NCI-H446 treated with DMSO at 0.1 percent for 48 hours (cell line): ENCODE measurements at regions not wholly inside any gene's neighbourhood (a gene's known extent, or its start where the extent isn't known, plus 50 kb on each side); places are given as distances from the start of the nearest gene placed in this dataset.
"Not testable (repeated sequence)": the region's sequence is repeated elsewhere in the genome, so short reads cannot be mapped to it uniquely, and the experiment has no call there.

ENCODE experiments used
- DNase-seq: peaks from one replicate; lab custom pipeline; 2025; lab: John Stamatoyannopoulos, UW

- DNase-seq = no peak
Measured at GRCh38 chr18:66440433-66440832, 163.5 kb downstream of the CDH19 start.

- no peak for DNase-seq
Measured at GRCh38 chr18:66439670-66440069, 164.2 kb downstream of the CDH19 start.

GRCh38 chr18:66438711-66439536 lies 165.0 kb downstream of the CDH19 start:
- DNase-seq = no peak

- no peak for DNase-seq
Measured at GRCh38 chr18:66432636-66433035, 171.3 kb downstream of the CDH19 start.

GRCh38 chr18:66428795-66429194 lies 175.1 kb downstream of the CDH19 start:
- no peak for DNase-seq

- no peak for DNase-seq
Measured at GRCh38 chr18:66419400-66419799, 184.5 kb downstream of the CDH19 start.

GRCh38 chr18:66410692-66411091 lies 193.2 kb downstream of the CDH19 start:
- DNase-seq = no peak

GRCh38 chr18:66395671-66396218 lies 208.1 kb downstream of the CDH19 start:
- DNase-seq = no peak

- DNase-seq = no peak
Measured at GRCh38 chr18:66393463-66393862, 210.4 kb downstream of the CDH19 start.

- DNase-seq = no peak
Measured at GRCh38 chr18:66377291-66377690, 226.6 kb downstream of the CDH19 start.

GRCh38 chr18:66375391-66375790 lies 228.5 kb downstream of the CDH19 start:
- DNase-seq = not testable (repeated sequence)

GRCh38 chr18:66346833-66347588 lies 256.9 kb downstream of the CDH19 start:
- DNase-seq = peak; percentile 3

- no peak for DNase-seq
Measured at GRCh38 chr18:66344227-66344626, 259.7 kb downstream of the CDH19 start.

- DNase-seq = no peak
Measured at GRCh38 chr18:66342577-66342976, 261.3 kb downstream of the CDH19 start.

GRCh38 chr18:66334534-66334933 lies 269.4 kb downstream of the CDH19 start:
- DNase-seq = no peak

GRCh38 chr18:66329716-66330115 lies 274.2 kb downstream of the CDH19 start:
- DNase-seq = no peak

- no peak for DNase-seq
Measured at GRCh38 chr18:66328296-66328878, 275.5 kb downstream of the CDH19 start.

- no peak for DNase-seq
Measured at GRCh38 chr18:66325251-66325650, 278.6 kb downstream of the CDH19 start.

GRCh38 chr18:66324616-66325015 lies 279.3 kb downstream of the CDH19 start:
- no peak for DNase-seq

GRCh38 chr18:66317243-66318090 lies 286.4 kb downstream of the CDH19 start:
- DNase-seq = no peak

GRCh38 chr18:66316701-66317100 lies 287.2 kb downstream of the CDH19 start:
- DNase-seq = no peak

- no peak for DNase-seq
Measured at GRCh38 chr18:66300141-66300540, 303.7 kb downstream of the CDH19 start.
